ENCODE measurements at regions not wholly inside any gene's neighbourhood (a gene's known extent, or its start where the extent isn't known, plus 50 kb on each side); places are given as distances from the start of the nearest gene placed in this dataset.

DNA sequence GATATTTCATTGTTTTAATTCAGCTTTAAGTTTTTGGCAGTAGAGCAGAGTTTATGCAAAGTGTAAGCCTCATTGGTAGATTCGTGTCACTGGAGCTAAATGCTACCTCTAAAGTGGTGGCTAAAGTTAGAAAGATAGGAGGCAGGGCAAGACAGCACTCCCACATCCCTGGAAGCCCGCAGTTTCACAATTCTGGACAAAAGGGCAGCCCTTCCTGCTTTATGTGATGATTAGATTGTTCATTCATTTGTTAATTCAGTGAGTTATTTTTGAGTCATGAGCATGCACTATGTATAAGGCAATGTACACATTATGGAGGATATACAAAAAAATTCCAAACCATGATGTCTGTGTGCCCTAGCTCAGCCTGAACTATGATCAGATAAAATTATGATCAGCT, 52.1 kb upstream of the EIF3M start:
- TF ChIP-seq, protein P1, sequence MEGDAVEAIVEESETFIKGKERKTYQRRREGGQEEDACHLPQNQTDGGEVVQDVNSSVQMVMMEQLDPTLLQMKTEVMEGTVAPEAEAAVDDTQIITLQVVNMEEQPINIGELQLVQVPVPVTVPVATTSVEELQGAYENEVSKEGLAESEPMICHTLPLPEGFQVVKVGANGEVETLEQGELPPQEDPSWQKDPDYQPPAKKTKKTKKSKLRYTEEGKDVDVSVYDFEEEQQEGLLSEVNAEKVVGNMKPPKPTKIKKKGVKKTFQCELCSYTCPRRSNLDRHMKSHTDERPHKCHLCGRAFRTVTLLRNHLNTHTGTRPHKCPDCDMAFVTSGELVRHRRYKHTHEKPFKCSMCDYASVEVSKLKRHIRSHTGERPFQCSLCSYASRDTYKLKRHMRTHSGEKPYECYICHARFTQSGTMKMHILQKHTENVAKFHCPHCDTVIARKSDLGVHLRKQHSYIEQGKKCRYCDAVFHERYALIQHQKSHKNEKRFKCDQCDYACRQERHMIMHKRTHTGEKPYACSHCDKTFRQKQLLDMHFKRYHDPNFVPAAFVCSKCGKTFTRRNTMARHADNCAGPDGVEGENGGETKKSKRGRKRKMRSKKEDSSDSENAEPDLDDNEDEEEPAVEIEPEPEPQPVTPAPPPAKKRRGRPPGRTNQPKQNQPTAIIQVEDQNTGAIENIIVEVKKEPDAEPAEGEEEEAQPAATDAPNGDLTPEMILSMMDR (IDR thresholded peaks at IDR 0.05) = no peak
- no peak for TF ChIP-seq POLR2A (IDR thresholded peaks at IDR 0.05)
